GM18868 (cell line): ENCODE measurements at regions not wholly inside any gene's neighbourhood (a gene's known extent, or its start where the extent isn't known, plus 50 kb on each side); places are given as distances from the start of the nearest gene placed in this dataset.

Experiments used
- ATAC-seq: cut with Tn5 transposase; IDR thresholded peaks from one replicate; pipeline ENCODE4 v1.9.1; 2021; ENCODE audit warnings: mild to moderate bottlenecking, moderate library complexity; ENCODE audit not compliant: unreplicated experiment

DNA sequence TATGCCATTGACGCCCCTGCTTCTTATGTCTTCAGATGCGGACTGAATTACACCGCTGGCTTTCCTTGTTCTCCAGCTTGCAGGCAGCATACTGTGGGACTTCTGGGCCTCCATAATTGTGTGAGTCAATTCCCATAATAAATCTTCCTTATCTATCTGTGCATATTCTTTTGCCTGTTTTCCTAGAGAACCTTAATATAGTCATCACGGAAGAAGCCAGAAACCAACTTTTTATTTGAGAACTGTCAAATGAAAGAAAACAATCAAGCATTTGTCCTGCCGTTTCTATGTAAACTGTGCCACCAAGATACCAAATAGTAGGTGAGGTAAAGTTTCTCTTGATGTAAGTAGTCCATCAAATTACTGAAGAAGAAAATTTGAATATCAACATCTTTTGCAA is 51.8 kb upstream of the B3GALNT1 start:
- ATAC-seq = no peak

DNA sequence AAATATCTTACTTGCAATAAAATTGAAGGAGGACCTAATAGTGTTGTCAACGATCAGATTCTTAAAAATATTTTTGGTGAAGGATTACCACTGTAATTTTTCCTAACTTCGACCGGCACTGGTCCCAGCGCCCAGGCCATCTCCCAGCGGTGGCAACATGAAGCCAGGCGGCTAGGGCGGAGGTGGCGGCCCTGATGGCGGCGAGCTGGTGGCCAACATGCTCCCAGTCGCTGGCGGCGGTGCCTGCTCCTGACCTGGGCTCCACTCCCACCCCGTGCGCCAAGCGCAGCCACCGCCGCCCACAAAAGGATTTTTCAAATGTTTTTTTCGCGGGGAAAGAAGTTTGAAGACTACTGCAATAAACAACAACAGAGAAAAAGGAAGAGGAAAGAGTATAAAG is 56.5 kb upstream of the B3GALNT1 start:
- no peak for ATAC-seq

DNA sequence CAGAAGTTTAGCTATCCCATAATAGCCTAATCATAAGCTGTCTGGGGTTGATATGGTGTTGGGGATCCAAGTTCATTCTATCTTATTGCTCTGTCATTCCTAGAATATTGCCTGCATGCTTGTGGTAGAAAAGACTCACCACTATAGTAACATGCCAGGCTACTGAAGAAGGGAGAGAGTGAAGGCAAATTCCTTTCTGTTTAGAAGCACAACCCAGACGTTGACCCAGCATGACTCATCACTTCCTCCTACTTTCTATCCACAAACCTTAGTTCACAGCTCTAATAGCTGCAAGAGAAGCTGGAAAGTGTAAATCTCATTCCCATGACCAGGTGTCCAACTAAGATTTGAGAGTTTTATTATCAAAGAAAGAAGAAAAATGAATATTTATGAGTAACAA is 57.8 kb upstream of the NMD3 start:
- peak; percentile 43 for ATAC-seq

DNA sequence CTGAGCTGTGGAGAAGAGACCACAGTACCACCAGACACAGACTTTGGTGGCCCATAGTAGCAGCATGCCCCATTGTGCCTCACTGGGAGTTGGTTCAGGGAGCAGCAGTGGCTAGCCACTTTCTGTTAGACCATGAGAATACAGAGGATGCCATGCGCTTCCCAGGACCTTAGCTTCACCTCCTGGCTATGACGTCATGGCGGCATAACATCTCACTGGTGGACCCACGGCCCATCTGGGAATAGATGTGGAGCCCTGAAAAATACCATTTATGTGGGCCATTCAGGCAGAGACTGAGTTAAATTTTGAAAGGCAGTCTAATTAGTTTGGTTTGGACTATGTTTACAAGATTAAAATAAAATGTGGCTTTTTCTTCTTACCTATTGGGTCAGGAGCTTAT is 55.1 kb upstream of the NMD3 start:
- ATAC-seq = no peak

DNA sequence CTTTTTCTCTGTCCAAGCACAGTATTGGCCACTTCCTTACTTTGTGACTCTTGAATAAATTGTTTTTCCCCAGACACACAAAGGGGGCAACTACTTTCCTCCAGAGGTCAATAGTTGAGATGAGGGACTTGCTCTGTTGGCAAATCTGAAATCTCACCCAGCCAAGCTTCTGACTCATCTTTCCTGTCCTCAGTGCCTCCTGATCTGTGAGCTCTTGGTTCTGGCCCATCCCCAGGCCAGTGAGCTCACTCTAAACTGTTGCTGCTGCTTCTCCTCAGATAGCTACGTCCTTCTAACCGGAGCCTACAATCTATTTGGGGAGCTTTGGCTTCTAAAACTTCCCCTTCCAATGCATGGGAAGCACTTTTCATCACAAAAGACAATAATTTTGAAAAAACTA is 50.0 kb upstream of the NMD3 start:
- ATAC-seq = no peak
